Endothelial cell of umbilical vein (primary cell): ENCODE measurements at regions not wholly inside any gene's neighbourhood (a gene's known extent, or its start where the extent isn't known, plus 50 kb on each side); places are given as distances from the start of the nearest gene placed in this dataset.

Source experiments
- CTCF ChIP-seq, 2 donors: IDR thresholded peaks; 1 replicate in 1 of 2; 2 replicates in 1 of 2; pipeline ENCODE4 v1.5.1; 2011; ENCODE audit warnings: low read length in 2 of 2, mild to moderate bottlenecking in 2 of 2, moderate library complexity in 2 of 2, control low read depth in 1 of 2, inconsistent platforms in 1 of 2, low read depth in 1 of 2; ENCODE audit not compliant: insufficient read depth in 1 of 2; ENCODE audit errors: extremely low read depth in 1 of 2
- EZH2 ChIP-seq: IDR thresholded peaks from 2 replicates; pipeline ENCODE4 v1.6.1; 2012; ENCODE audit warnings: borderline replicate concordance, low read depth, mild to moderate bottlenecking, moderate library complexity, low read length, inconsistent platforms; ENCODE audit not compliant: severe bottlenecking
- FOS ChIP-seq: IDR thresholded peaks from 2 replicates; pipeline ENCODE4 v1.6.1; 2011; ENCODE audit warnings: mild to moderate bottlenecking, low read length, moderate library complexity, borderline replicate concordance; ENCODE audit not compliant: insufficient read depth
- GATA2 ChIP-seq: IDR thresholded peaks from 2 replicates; pipeline ENCODE4 v1.7.0; 2011; ENCODE audit warnings: low read depth, mild to moderate bottlenecking, moderate library complexity, mixed read lengths, low read length; ENCODE audit not compliant: insufficient read length, insufficient read depth
- JUN ChIP-seq: IDR thresholded peaks from 2 replicates; pipeline ENCODE4 v1.6.1; 2011; ENCODE audit warnings: borderline replicate concordance, low read depth; ENCODE audit not compliant: insufficient read length, insufficient read depth
- MAX ChIP-seq: IDR thresholded peaks from 2 replicates; pipeline ENCODE4 v1.6.1; 2011; ENCODE audit not compliant: insufficient read depth, insufficient read length
- MYC ChIP-seq: IDR thresholded peaks from one replicate; pipeline ENCODE4 v1.6.1; 2011; ENCODE audit warnings: mild to moderate bottlenecking, low read depth, low read length
- POLR2A ChIP-seq: IDR thresholded peaks from 2 replicates; pipeline ENCODE4 v1.6.1; 2012; ENCODE audit warnings: low read depth, mild to moderate bottlenecking, control low read depth, low read length
- POLR2AphosphoS5 ChIP-seq: IDR thresholded peaks from 2 replicates; pipeline ENCODE4 v1.6.1; 2012; ENCODE audit warnings: low read depth, mild to moderate bottlenecking, control low read depth, low read length, moderate library complexity; ENCODE audit not compliant: insufficient read depth

- TF ChIP-seq EZH2 (no peak), CTCF (IDR thresholded peaks at IDR 0.05; ENCODE audit: extremely low read depth in 1 of 2, insufficient read depth in 1 of 2, low read depth in 1 of 2, low read length in 2 of 2) (no peak), FOS (no peak), POLR2AphosphoS5 (no peak), POLR2A (no peak), MYC (no peak), MAX (no peak), JUN (no peak), GATA2 (no peak)
Measured at GRCh38 chr2:226619707-226620106, 179.9 kb downstream of the IRS1 start.
